ENCODE measurements at regions not wholly inside any gene's neighbourhood (a gene's known extent, or its start where the extent isn't known, plus 50 kb on each side); places are given as distances from the start of the nearest gene placed in this dataset.

DNA sequence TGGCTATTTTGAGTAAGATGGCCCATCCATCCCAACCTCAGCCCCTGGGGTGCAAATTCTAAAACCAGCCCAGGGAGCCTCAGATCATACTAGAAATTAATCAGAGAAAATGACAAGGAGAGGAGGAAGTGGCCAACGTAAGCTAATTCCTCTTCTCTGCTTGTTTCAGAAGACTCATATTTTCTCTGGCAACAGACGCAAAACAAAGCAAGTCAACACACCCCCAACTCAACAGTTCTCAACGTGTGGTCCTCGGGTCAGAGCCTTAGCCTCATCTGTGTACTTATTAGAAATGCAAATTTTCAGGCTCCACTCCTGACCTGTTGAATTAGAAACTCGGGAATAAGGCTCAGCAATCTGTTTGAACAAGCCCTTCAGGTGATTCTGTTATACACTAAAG lies 413.9 kb upstream of the AUTS2 start:
- WGBS: 40% methylated on average over 5 of the region's 5 CpGs
- no peaks in the 10 kb centered on the region for H3K27me3 ChIP-seq
- no peak overlapping the region for H3K27ac ChIP-seq
- TF ChIP-seq EP300 (IDR thresholded peaks at IDR 0.05): no peak
- TF ChIP-seq, protein P1, sequence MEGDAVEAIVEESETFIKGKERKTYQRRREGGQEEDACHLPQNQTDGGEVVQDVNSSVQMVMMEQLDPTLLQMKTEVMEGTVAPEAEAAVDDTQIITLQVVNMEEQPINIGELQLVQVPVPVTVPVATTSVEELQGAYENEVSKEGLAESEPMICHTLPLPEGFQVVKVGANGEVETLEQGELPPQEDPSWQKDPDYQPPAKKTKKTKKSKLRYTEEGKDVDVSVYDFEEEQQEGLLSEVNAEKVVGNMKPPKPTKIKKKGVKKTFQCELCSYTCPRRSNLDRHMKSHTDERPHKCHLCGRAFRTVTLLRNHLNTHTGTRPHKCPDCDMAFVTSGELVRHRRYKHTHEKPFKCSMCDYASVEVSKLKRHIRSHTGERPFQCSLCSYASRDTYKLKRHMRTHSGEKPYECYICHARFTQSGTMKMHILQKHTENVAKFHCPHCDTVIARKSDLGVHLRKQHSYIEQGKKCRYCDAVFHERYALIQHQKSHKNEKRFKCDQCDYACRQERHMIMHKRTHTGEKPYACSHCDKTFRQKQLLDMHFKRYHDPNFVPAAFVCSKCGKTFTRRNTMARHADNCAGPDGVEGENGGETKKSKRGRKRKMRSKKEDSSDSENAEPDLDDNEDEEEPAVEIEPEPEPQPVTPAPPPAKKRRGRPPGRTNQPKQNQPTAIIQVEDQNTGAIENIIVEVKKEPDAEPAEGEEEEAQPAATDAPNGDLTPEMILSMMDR (IDR thresholded peaks at IDR 0.05): no peak
- no peak for TF ChIP-seq POLR2AphosphoS5 (IDR thresholded peaks at IDR 0.05)
- TF ChIP-seq POLR2A (IDR thresholded peaks at IDR 0.05): no peak
- DNase-seq (ENCODE audit: low spot score in 2 of 2): no peak
- no peaks in the 10 kb centered on the region for H3K4me1 ChIP-seq
- H3K36me3 ChIP-seq: no peaks in the 10 kb centered on the region
- no peaks in the 10 kb centered on the region for H3K9me3 ChIP-seq
- no peak overlapping the region for H3K4me3 ChIP-seq

DNA sequence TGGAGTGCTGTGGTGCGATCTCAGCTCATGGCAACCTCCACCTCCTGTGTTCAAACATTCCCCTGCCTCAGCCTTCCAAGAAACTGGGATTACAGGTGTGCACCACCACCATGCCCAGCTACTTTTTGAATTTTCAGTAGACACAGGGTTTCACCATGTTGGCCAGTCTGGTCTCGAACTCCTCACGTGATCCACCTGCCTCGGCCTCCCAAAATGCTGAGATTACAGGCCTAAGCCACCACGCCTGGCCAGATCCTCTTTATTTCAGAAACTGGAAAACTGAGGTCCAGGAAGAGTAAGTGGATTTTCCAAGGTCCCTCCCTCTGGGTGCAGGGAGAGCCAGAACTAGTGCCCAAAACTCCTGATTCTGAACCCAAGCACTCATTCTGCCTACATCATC lies 413.1 kb upstream of the AUTS2 start:
- DNase-seq (ENCODE audit: low spot score in 2 of 2): no peak
- Histone ChIP-seq H3K27me3 (no peaks in the 10 kb centered on the region), H3K9me3 (no peaks in the 10 kb centered on the region), H3K36me3 (no peaks in the 10 kb centered on the region), H3K4me1 (no peaks in the 10 kb centered on the region), H3K27ac (no peak overlapping the region), H3K4me3 (no peak overlapping the region)
- no peak for TF ChIP-seq EP300 (IDR thresholded peaks at IDR 0.05)
- TF ChIP-seq POLR2A (IDR thresholded peaks at IDR 0.05): no peak
- no peak for TF ChIP-seq POLR2AphosphoS5 (IDR thresholded peaks at IDR 0.05)
- WGBS: 93% methylated on average over 5 of the region's 5 CpGs

DNA sequence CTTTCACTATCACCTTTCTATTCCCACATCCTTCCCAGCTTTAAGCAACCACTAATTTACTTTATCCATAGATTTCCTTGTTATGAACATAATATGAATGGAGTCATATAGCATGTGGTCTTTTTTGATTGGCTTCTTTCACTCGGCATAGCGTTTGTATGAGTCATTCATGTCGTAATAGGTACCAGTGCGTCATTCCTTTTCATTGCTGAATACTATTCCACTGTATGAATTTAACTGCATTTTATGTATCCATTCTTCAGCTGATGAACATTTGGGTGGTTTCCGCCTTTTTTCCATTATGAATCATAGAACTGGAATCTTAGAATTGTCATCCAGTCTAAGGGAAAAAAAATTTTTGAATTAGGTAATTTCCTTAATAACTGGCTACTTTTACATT lies 411.3 kb upstream of the AUTS2 start:
- Histone ChIP-seq H3K27me3 (no peaks in the 10 kb centered on the region), H3K9me3 (no peaks in the 10 kb centered on the region), H3K4me3 (no peak overlapping the region), H3K27ac (no peak overlapping the region), H3K36me3 (no peaks in the 10 kb centered on the region), H3K4me1 (no peaks in the 10 kb centered on the region)
- 93% methylated on average over 5 of the region's 5 CpGs for whole genome bisulfite sequencing
- no peak for DNase-seq (ENCODE audit: low spot score in 2 of 2)
- TF ChIP-seq EP300 (IDR thresholded peaks at IDR 0.05): no peak
- no peak for TF ChIP-seq POLR2AphosphoS5 (IDR thresholded peaks at IDR 0.05)
- TF ChIP-seq POLR2A (IDR thresholded peaks at IDR 0.05): no peak
- TF ChIP-seq, protein P1 (IDR thresholded peaks at IDR 0.05): no peak

DNA sequence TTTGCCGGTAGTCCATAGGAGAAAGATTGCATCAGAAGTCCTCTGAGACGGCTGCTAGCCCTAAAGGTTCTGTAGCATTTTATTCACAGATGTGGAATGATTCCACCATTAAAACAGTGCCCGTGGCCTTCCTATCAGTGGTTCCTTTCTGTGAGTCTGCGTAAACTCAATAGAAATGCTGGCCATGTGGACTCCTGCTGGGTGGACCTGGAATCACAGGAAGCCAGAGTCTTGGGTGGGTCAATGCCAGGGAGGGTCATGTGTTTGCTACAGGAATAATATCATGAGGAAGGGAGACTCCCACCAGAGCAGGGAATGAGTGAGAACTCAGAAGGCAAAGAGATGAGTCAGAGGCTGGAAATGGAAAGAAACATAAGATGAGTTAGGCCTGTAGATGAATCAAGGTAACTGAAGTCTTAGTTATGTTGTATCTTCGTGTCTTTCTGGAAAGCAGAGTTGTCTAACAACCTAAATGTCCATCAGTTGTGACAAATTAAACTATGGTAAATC lies 410.4 kb upstream of the AUTS2 start:
- no peak overlapping the region for H3K27ac ChIP-seq
- no peak overlapping the region for H3K4me3 ChIP-seq
- DNase-seq (ENCODE audit: low spot score in 2 of 2): no peak
- H3K27me3 ChIP-seq: no peaks in the 10 kb centered on the region
- H3K4me1 ChIP-seq: no peaks in the 10 kb centered on the region
- H3K36me3 ChIP-seq: no peaks in the 10 kb centered on the region
- H3K9me3 ChIP-seq: no peaks in the 10 kb centered on the region
- WGBS: 90% methylated on average over 5 of the region's 5 CpGs
- TF ChIP-seq POLR2A (IDR thresholded peaks at IDR 0.05) (no peak), EP300 (IDR thresholded peaks at IDR 0.05) (no peak), POLR2AphosphoS5 (IDR thresholded peaks at IDR 0.05) (no peak)
- TF ChIP-seq, protein P1 (IDR thresholded peaks at IDR 0.05): no peak

DNA sequence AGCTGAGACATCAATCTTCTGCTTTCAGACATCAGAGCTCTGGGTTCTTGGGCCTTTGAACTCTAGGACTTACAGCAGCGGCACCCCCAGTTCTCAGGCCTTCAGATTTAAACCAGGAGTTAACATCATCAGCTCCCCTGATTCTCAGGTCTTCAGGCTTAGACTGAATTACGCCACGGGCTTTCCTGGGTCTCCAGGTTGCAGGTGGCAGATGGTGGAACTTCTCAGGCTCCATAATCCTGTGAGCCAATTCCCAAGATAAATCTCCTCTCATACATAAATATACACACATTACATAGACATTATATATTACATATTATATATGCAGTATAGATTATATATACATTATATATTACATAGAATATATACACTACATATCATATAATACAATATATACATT lies 408.9 kb upstream of the AUTS2 start:
- no peak overlapping the region for H3K4me3 ChIP-seq
- 97% methylated on average over 3 of the region's 3 CpGs for WGBS

More for the DNA sequence above, 408.9 kb upstream of the AUTS2 start:
- no peaks in the 10 kb centered on the region for H3K4me1 ChIP-seq
- no peak overlapping the region for H3K27ac ChIP-seq
- H3K36me3 ChIP-seq: no peaks in the 10 kb centered on the region
- TF ChIP-seq POLR2A (IDR thresholded peaks at IDR 0.05): no peak
- TF ChIP-seq EP300 (IDR thresholded peaks at IDR 0.05): no peak
- TF ChIP-seq, protein P1 (IDR thresholded peaks at IDR 0.05): no peak
- TF ChIP-seq POLR2AphosphoS5 (IDR thresholded peaks at IDR 0.05): no peak
- no peak for DNase-seq (ENCODE audit: low spot score in 2 of 2)
- no peaks in the 10 kb centered on the region for H3K27me3 ChIP-seq
- no peaks in the 10 kb centered on the region for H3K9me3 ChIP-seq
